Activated CD4-positive, alpha-beta T cell treated with anti-CD3 and anti-CD28 coated beads for 36 hours (primary cell): ENCODE measurements at regions not wholly inside any gene's neighbourhood (a gene's known extent, or its start where the extent isn't known, plus 50 kb on each side); places are given as distances from the start of the nearest gene placed in this dataset.

Source experiments
- ATAC-seq: fragments of 200-7000 bp; cut with Tn5 transposase; one replicate; pipeline ENCODE4 v1.10.0; 2021; ENCODE audit warnings: mild to moderate bottlenecking, moderate library complexity
- CTCF ChIA-PET: fragments of 350-600 bp; sonication (Branson Sonifier 250); formaldehyde crosslinking; loops from one replicate; lab custom pipeline; 2021; ENCODE audit warnings: antibody characterized with exemption; lab: Charles Lee
- POLR2A ChIA-PET: fragments of 350-600 bp; sonication (Branson Sonifier 250); formaldehyde crosslinking; loops from one replicate; lab custom pipeline; 2021; ENCODE audit warnings: antibody characterized with exemption, inconsistent platforms; lab: Charles Lee
- DNase-seq: peaks from one replicate; pipeline ENCODE4 v3.0.0-alpha.2; 2020
- H3K27ac Mint-ChIP-seq: one replicate; pipeline ENCODE4 v1.8.0; 2021; ENCODE audit warnings: mixed read lengths
- H3K27me3 Mint-ChIP-seq: one replicate; pipeline ENCODE4 v1.8.0; 2021; ENCODE audit warnings: mixed read lengths
- H3K36me3 Mint-ChIP-seq: one replicate; pipeline ENCODE4 v1.8.0; 2021; ENCODE audit warnings: low read depth, mixed read lengths
- H3K4me1 Mint-ChIP-seq: one replicate; pipeline ENCODE4 v1.8.0; 2021; ENCODE audit warnings: mixed read lengths
- H3K4me3 Mint-ChIP-seq: one replicate; pipeline ENCODE4 v1.8.0; 2021; ENCODE audit warnings: mild to moderate bottlenecking, moderate library complexity, mixed read lengths
- H3K9me3 Mint-ChIP-seq: one replicate; pipeline ENCODE4 v1.8.0; 2021; ENCODE audit warnings: low read depth, mixed read lengths
- intact Hi-C, 2 experiments: fragments of 100-400 bp; cut with DNase I in 1 of 2; cut with micrococcal nuclease in 1 of 2; formaldehyde crosslinking; loops; one replicate each; pipeline versions ENCODE4 v1.14.2 to v1.15.1; 2022 to 2024; cut with DNase I, micrococcal nuclease

- POLR2A ChIA-PET = no interaction called here
- Mint-ChIP-seq H3K4me3 (no peak overlapping the region), H3K27me3 (no peaks in the 10 kb centered on the region), H3K9me3 (no peaks in the 10 kb centered on the region), H3K27ac (no peak overlapping the region), H3K36me3 (no peaks in the 10 kb centered on the region), H3K4me1 (peaks cover 14% of the 10 kb centered on the region)
- DNase-seq = no peak
- ATAC-seq = no peak
- CTCF ChIA-PET = interaction anchor here (0.7 kb wide), 2 partner anchors 9 to 406 kb away, joined by 3 read pairs; no protein-coding TSS in a partner anchor
- intact Hi-C loops = no loop called here
Observed at GRCh38 chr2:239601880-239602279, 201.1 kb upstream of the HDAC4 start.

- ChIA-PET CTCF (interaction anchor here (0.7 kb wide), 2 partner anchors 9 to 405 kb away, joined by 3 read pairs; no protein-coding TSS in a partner anchor), POLR2A (no interaction called here)
- no peak for ATAC-seq
- DNase-seq = no peak
- intact Hi-C loops = no loop called here
- H3K27me3 Mint-ChIP-seq = no peaks in the 10 kb centered on the region
- no peak overlapping the region for H3K27ac Mint-ChIP-seq
- peaks cover 14% of the 10 kb centered on the region for H3K4me1 Mint-ChIP-seq
- no peak overlapping the region for H3K4me3 Mint-ChIP-seq
- no peaks in the 10 kb centered on the region for H3K9me3 Mint-ChIP-seq
- no peaks in the 10 kb centered on the region for H3K36me3 Mint-ChIP-seq
Observed at GRCh38 chr2:239601201-239601851, 200.5 kb upstream of the HDAC4 start.

- ChIA-PET POLR2A (no interaction called here), CTCF (no interaction called here)
- intact Hi-C loops = no loop called here
- Mint-ChIP-seq H3K27me3 (no peaks in the 10 kb centered on the region), H3K9me3 (no peaks in the 10 kb centered on the region), H3K4me3 (no peak overlapping the region), H3K4me1 (peaks cover 11% of the 10 kb centered on the region), H3K36me3 (no peaks in the 10 kb centered on the region), H3K27ac (no peak overlapping the region)
- no peak for ATAC-seq
- no peak for DNase-seq
Observed at GRCh38 chr2:239600650-239601049, 199.8 kb upstream of the HDAC4 start.

- DNase-seq (no peak), ATAC-seq (no peak)
- H3K4me1 Mint-ChIP-seq = peaks cover 11% of the 10 kb centered on the region
- H3K4me3 Mint-ChIP-seq = no peak overlapping the region
- H3K9me3 Mint-ChIP-seq = no peaks in the 10 kb centered on the region
- CTCF ChIA-PET = interaction anchor here (0.7 kb wide), 1 partner anchor 117 kb away, joined by 4 read pairs; no protein-coding TSS in a partner anchor
- no peaks in the 10 kb centered on the region for H3K27me3 Mint-ChIP-seq
- no peaks in the 10 kb centered on the region for H3K36me3 Mint-ChIP-seq
- POLR2A ChIA-PET = no interaction called here
- intact Hi-C loops = no loop called here
- H3K27ac Mint-ChIP-seq = no peak overlapping the region
Observed at GRCh38 chr2:239600001-239600593, 199.3 kb upstream of the HDAC4 start.

GRCh38 chr2:239599299-239599698 lies 198.5 kb upstream of the HDAC4 start:
- no peak for DNase-seq
- ChIA-PET POLR2A (no interaction called here), CTCF (interaction anchor here (0.7 kb wide), 1 partner anchor 117 kb away, joined by 4 read pairs; no protein-coding TSS in a partner anchor)
- ATAC-seq = no peak
- no peak overlapping the region for H3K4me3 Mint-ChIP-seq
- H3K4me1 Mint-ChIP-seq = peaks cover 11% of the 10 kb centered on the region
- intact Hi-C loops = no loop called here
- H3K9me3 Mint-ChIP-seq = no peaks in the 10 kb centered on the region
- H3K27me3 Mint-ChIP-seq = no peaks in the 10 kb centered on the region
- no peak overlapping the region for H3K27ac Mint-ChIP-seq
- no peaks in the 10 kb centered on the region for H3K36me3 Mint-ChIP-seq

GRCh38 chr2:239598732-239599090 lies 197.9 kb upstream of the HDAC4 start:
- H3K4me1 Mint-ChIP-seq = peaks cover 11% of the 10 kb centered on the region
- ATAC-seq (no peak), DNase-seq (no peak)
- no peak overlapping the region for H3K4me3 Mint-ChIP-seq
- ChIA-PET POLR2A (no interaction called here), CTCF (no interaction called here)
- no peaks in the 10 kb centered on the region for H3K9me3 Mint-ChIP-seq
- intact Hi-C loops = no loop called here
- no peaks in the 10 kb centered on the region for H3K36me3 Mint-ChIP-seq
- H3K27ac Mint-ChIP-seq = no peak overlapping the region
- H3K27me3 Mint-ChIP-seq = no peaks in the 10 kb centered on the region

GRCh38 chr2:239598011-239598731 lies 197.4 kb upstream of the HDAC4 start:
- no peak for ATAC-seq
- Mint-ChIP-seq H3K36me3 (no peaks in the 10 kb centered on the region), H3K4me1 (peaks cover 11% of the 10 kb centered on the region), H3K4me3 (no peak overlapping the region), H3K27me3 (no peaks in the 10 kb centered on the region), H3K9me3 (no peaks in the 10 kb centered on the region), H3K27ac (no peak overlapping the region)
- intact Hi-C loops = no loop called here
- no peak for DNase-seq
- CTCF ChIA-PET = no interaction called here
- POLR2A ChIA-PET = no interaction called here

- intact Hi-C loops = no loop called here
- CTCF ChIA-PET = no interaction called here
- no peak overlapping the region for H3K27ac Mint-ChIP-seq
- no peak overlapping the region for H3K4me3 Mint-ChIP-seq
- no peaks in the 10 kb centered on the region for H3K36me3 Mint-ChIP-seq
- peaks cover 7% of the 10 kb centered on the region for H3K4me1 Mint-ChIP-seq
- POLR2A ChIA-PET = no interaction called here
- no peaks in the 10 kb centered on the region for H3K27me3 Mint-ChIP-seq
- no peaks in the 10 kb centered on the region for H3K9me3 Mint-ChIP-seq
- ATAC-seq (no peak), DNase-seq (no peak)
Observed at GRCh38 chr2:239597216-239597615, 196.4 kb upstream of the HDAC4 start.

GRCh38 chr2:239596792-239597191 lies 196.0 kb upstream of the HDAC4 start:
- DNase-seq (no peak), ATAC-seq (no peak)
- Mint-ChIP-seq H3K9me3 (no peaks in the 10 kb centered on the region), H3K27me3 (no peaks in the 10 kb centered on the region), H3K4me3 (no peak overlapping the region), H3K27ac (no peak overlapping the region), H3K36me3 (no peaks in the 10 kb centered on the region), H3K4me1 (peaks cover 4% of the 10 kb centered on the region)
- POLR2A ChIA-PET = no interaction called here
- CTCF ChIA-PET = no interaction called here
- intact Hi-C loops = no loop called here

GRCh38 chr2:239596253-239596652 lies 195.4 kb upstream of the HDAC4 start:
- H3K36me3 Mint-ChIP-seq = no peaks in the 10 kb centered on the region
- DNase-seq (no peak), ATAC-seq (no peak)
- no peak overlapping the region for H3K27ac Mint-ChIP-seq
- CTCF ChIA-PET = no interaction called here
- no peaks in the 10 kb centered on the region for H3K27me3 Mint-ChIP-seq
- no peak overlapping the region for H3K4me3 Mint-ChIP-seq
- intact Hi-C loops = no loop called here
- POLR2A ChIA-PET = no interaction called here
- no peaks in the 10 kb centered on the region for H3K9me3 Mint-ChIP-seq
- H3K4me1 Mint-ChIP-seq = peaks cover under 1% of the 10 kb centered on the region

GRCh38 chr2:239595726-239596125 lies 194.9 kb upstream of the HDAC4 start:
- H3K36me3 Mint-ChIP-seq = no peaks in the 10 kb centered on the region
- CTCF ChIA-PET = no interaction called here
- DNase-seq (no peak), ATAC-seq (no peak)
- H3K4me3 Mint-ChIP-seq = no peak overlapping the region
- H3K27ac Mint-ChIP-seq = no peak overlapping the region
- H3K9me3 Mint-ChIP-seq = no peaks in the 10 kb centered on the region
- no peaks in the 10 kb centered on the region for H3K4me1 Mint-ChIP-seq
- intact Hi-C loops = no loop called here
- no peaks in the 10 kb centered on the region for H3K27me3 Mint-ChIP-seq
- POLR2A ChIA-PET = no interaction called here
